Spleen (tissue), 11 donors: ENCODE measurements at regions not wholly inside any gene's neighbourhood (a gene's known extent, or its start where the extent isn't known, plus 50 kb on each side); places are given as distances from the start of the nearest gene placed in this dataset.

Experiments
- DNase-seq: peaks from one replicate; pipeline ENCODE4 v3.0.0-alpha.2; 2020
- H3K27ac ChIP-seq, 8 donors: fragments of 200-600 bp; sonication (generic) in 7 of 8; 1 replicate in 4 of 8; 2 replicates in 4 of 8; pipeline versions ENCODE4 v1.5.0 to v1.8.0; 2016 to 2021; ENCODE audit warnings: inconsistent platforms in 4 of 8, mild to moderate bottlenecking in 4 of 8, moderate library complexity in 1 of 8
- H3K27me3 ChIP-seq, 7 donors: fragments of 200-600 bp; sonication (generic) in 6 of 7; replicated peaks in 1 of 7; 1 replicate in 4 of 7; 2 replicates in 3 of 7; pipeline versions ENCODE4 v1.5.0 to v1.8.0; 2016 to 2021; ENCODE audit warnings: inconsistent platforms in 3 of 7, mild to moderate bottlenecking in 1 of 7
- H3K36me3 ChIP-seq, 6 donors: fragments of 200-600 bp; sonication (generic) in 5 of 6; 1 replicate in 4 of 6; 2 replicates in 2 of 6; pipeline versions ENCODE4 v1.5.0 to v1.8.0; 2016 to 2021; ENCODE audit warnings: inconsistent platforms in 2 of 6
- H3K4me1 ChIP-seq, 6 donors: fragments of 200-600 bp; sonication (generic) in 5 of 6; 1 replicate in 3 of 6; 2 replicates in 3 of 6; pipeline versions ENCODE4 v1.5.0 to v1.8.0; 2016 to 2021; ENCODE audit warnings: inconsistent platforms in 3 of 6
- H3K4me3 ChIP-seq, 8 donors: fragments of 200-600 bp; sonication (generic) in 7 of 8; 1 replicate in 4 of 8; 2 replicates in 4 of 8; pipeline versions ENCODE4 v1.5.0 to v1.8.0; 2016 to 2021; ENCODE audit warnings: inconsistent platforms in 4 of 8, mild to moderate bottlenecking in 4 of 8, moderate library complexity in 2 of 8
- H3K9me3 ChIP-seq, 8 donors: fragments of 200-600 bp; sonication (generic) in 7 of 8; 1 replicate in 4 of 8; 2 replicates in 4 of 8; pipeline versions ENCODE4 v1.5.0 to v1.8.0; 2016 to 2021; ENCODE audit warnings: inconsistent platforms in 4 of 8
- CTCF ChIP-seq, 11 experiments: fragments of 200-600 bp in 7 of 11; fragments of 450-650 bp in 4 of 11; sonication (generic) in 4 of 11; IDR thresholded peaks in 8 of 11; conservative IDR thresholded peaks in 3 of 11; 1 replicate in 7 of 11; 2 replicates in 4 of 11; pipeline versions ENCODE4 v1.4.0 to v1.8.0; 2016 to 2021; ENCODE audit warnings: antibody characterized with exemption in 11 of 11, inconsistent platforms in 4 of 11, mild to moderate bottlenecking in 1 of 11
- POLR2A ChIP-seq, 3 donors: fragments of 450-650 bp; IDR thresholded peaks; one replicate each; pipeline ENCODE4 v1.5.1; 2017; ENCODE audit warnings: antibody characterized with exemption in 3 of 3, mild to moderate bottlenecking in 1 of 3
- POLR2AphosphoS5 ChIP-seq, 3 donors: sonication (generic); formaldehyde crosslinking; IDR thresholded peaks; one replicate each; pipeline ENCODE4 v1.5.1; 2017; ENCODE audit warnings: antibody characterized with exemption in 3 of 3
- WGBS, 5 donors: extraction: QIAGEN DNeasy Blood & Tissue Kit in 3 of 5; methylation state at CpG; one replicate each; pipeline versions ENCODE4 v1.1.5 to v1.1.7; 2013 to 2018; 5-methylcytosine and 5-hydroxymethylcytosine counted together
- intact Hi-C: fragments of 100-400 bp; cut with DNase I; formaldehyde crosslinking; loops from one replicate; pipeline ENCODE4 v1.15.0; 2023; ENCODE audit warnings: low total_unique reads
- donor health status: healthy with polysubstance abuse.
- donor health status: DM: no; HTN: no; CAD: no; lungs with moderate emphysema.
- donor health status: DM: no; HTN: no; CAD: no.
- donor health status: Bipolar disorder and iron deficiency.
- donor health status: healthy.
- donor health status: DM: no; HTN: no; CAD: no.
- donor health status: DM: yes; HTN: yes; CAD: no.

- WGBS, 5 donors, result 81 to 90% (median 85%) methylated on average over 14 of the region's 14 CpGs
- intact Hi-C loops, result no loop called here
- DNase-seq, result no peak
- peaks cover 0 to 20% (median 8%) of the 10 kb centered on the region in 6 donors for H3K4me1 ChIP-seq
- H3K4me3 ChIP-seq, result no peak overlapping the region
- no peaks in the 10 kb centered on the region for H3K36me3 ChIP-seq
- TF ChIP-seq CTCF (IDR thresholded peaks at IDR 0.05 in 8 of 11, conservative IDR thresholded peaks at IDR 0.05 in 3 of 11) (no peak), POLR2AphosphoS5 (IDR thresholded peaks at IDR 0.05) (no peak), POLR2A (IDR thresholded peaks at IDR 0.05) (no peak)
- H3K27me3 ChIP-seq, result peaks cover 0 to 63% (median 0%) of the 10 kb centered on the region in 7 donors
- H3K9me3 ChIP-seq, result no peaks in the 10 kb centered on the region
- no peak overlapping the region for H3K27ac ChIP-seq
These were observed 122.6 kb upstream of the C1orf174 start for GRCh38 chr1:4022715-4023114.

GRCh38 chr1:4023678-4024077 is 123.6 kb upstream of the C1orf174 start:
- Histone ChIP-seq H3K9me3 (no peaks in the 10 kb centered on the region), H3K4me3 (no peak overlapping the region), H3K27me3 (peaks cover 0 to 66% (median 0%) of the 10 kb centered on the region in 7 donors), H3K27ac (no peak overlapping the region), H3K36me3 (no peaks in the 10 kb centered on the region), H3K4me1 (peaks cover 0 to 29% (median 15%) of the 10 kb centered on the region in 6 donors)
- intact Hi-C loops, result no loop called here
- DNase-seq, result no peak
- TF ChIP-seq POLR2A (IDR thresholded peaks at IDR 0.05), result no peak
- 62 to 84% (median 80%) methylated on average over 5 of the region's 5 CpGs for WGBS, 5 donors

GRCh38 chr1:4024811-4025210 is 124.7 kb upstream of the C1orf174 start:
- Histone ChIP-seq H3K4me3 (no peak overlapping the region), H3K27ac (no peak overlapping the region), H3K27me3 (peaks cover 0 to 59% (median 0%) of the 10 kb centered on the region in 7 donors), H3K36me3 (no peaks in the 10 kb centered on the region), H3K4me1 (peaks cover 0 to 30% (median 15%) of the 10 kb centered on the region in 6 donors), H3K9me3 (no peaks in the 10 kb centered on the region)
- no peak for TF ChIP-seq CTCF (IDR thresholded peaks at IDR 0.05 in 8 of 11, conservative IDR thresholded peaks at IDR 0.05 in 3 of 11)
- no peak for TF ChIP-seq POLR2A (IDR thresholded peaks at IDR 0.05)
- TF ChIP-seq POLR2AphosphoS5 (IDR thresholded peaks at IDR 0.05), result no peak
- intact Hi-C loops, result no loop called here
- no peak for DNase-seq

- TF ChIP-seq POLR2AphosphoS5 (IDR thresholded peaks at IDR 0.05) (no peak), CTCF (IDR thresholded peaks at IDR 0.05 in 8 of 11, conservative IDR thresholded peaks at IDR 0.05 in 3 of 11) (no peak), POLR2A (IDR thresholded peaks at IDR 0.05) (no peak)
- H3K27ac ChIP-seq, result no peak overlapping the region
- no peaks in the 10 kb centered on the region for H3K36me3 ChIP-seq
- intact Hi-C loops, result no loop called here
- 55 to 74% (median 66%) methylated on average over 5 of the region's 5 CpGs for WGBS, 5 donors
- DNase-seq, result no peak
- no peak overlapping the region for H3K4me3 ChIP-seq
- H3K4me1 ChIP-seq, result peaks cover 0 to 30% (median 15%) of the 10 kb centered on the region in 6 donors
- H3K27me3 ChIP-seq, result peaks cover 0 to 50% (median 0%) of the 10 kb centered on the region in 7 donors
- H3K9me3 ChIP-seq, result peaks cover 0 to 5% (median 0%) of the 10 kb centered on the region in 8 donors
These were observed 125.7 kb upstream of the C1orf174 start for GRCh38 chr1:4025752-4026151.

- peaks cover 0 to 14% (median 8%) of the 10 kb centered on the region in 8 donors for H3K9me3 ChIP-seq
- peaks cover 0 to 48% (median 0%) of the 10 kb centered on the region in 7 donors for H3K27me3 ChIP-seq
- no peak for DNase-seq
- intact Hi-C loops, result no loop called here
- no peaks in the 10 kb centered on the region for H3K36me3 ChIP-seq
- peaks cover 0 to 30% (median 15%) of the 10 kb centered on the region in 6 donors for H3K4me1 ChIP-seq
- 50 to 72% (median 64%) methylated on average over 10 to 11 of the region's 11 CpGs for WGBS, 5 donors
- peak overlapping the region in 2 of 8 donors; percentile 8 to 42 for H3K4me3 ChIP-seq
- peak overlapping the region in 5 of 8 donors; percentile 14 to 76 (median 65) for H3K27ac ChIP-seq
- TF ChIP-seq POLR2A (IDR thresholded peaks at IDR 0.05) (no peak), CTCF (IDR thresholded peaks at IDR 0.05 in 8 of 11, conservative IDR thresholded peaks at IDR 0.05 in 3 of 11) (no peak), POLR2AphosphoS5 (IDR thresholded peaks at IDR 0.05) (no peak)
These were observed 126.9 kb upstream of the C1orf174 start for GRCh38 chr1:4027008-4027407.
